Vagina (tissue), 2 donors: ENCODE measurements at regions not wholly inside any gene's neighbourhood (a gene's known extent, or its start where the extent isn't known, plus 50 kb on each side); places are given as distances from the start of the nearest gene placed in this dataset.

Experiments used
- DNase-seq, 2 donors: peaks; one replicate each; pipeline ENCODE4 v3.0.0-alpha.2; 2017; ENCODE audit errors: extremely low spot score in 2 of 2
- H3K27ac ChIP-seq: fragments of 200-600 bp; sonication (generic); one replicate; pipeline ENCODE4 v1.5.1; 2019
- H3K27me3 ChIP-seq: fragments of 200-600 bp; sonication (generic); one replicate; pipeline ENCODE4 v1.5.1; 2019
- H3K36me3 ChIP-seq, 2 donors: fragments of 200-600 bp; sonication (generic); one replicate each; pipeline ENCODE4 v1.5.1; 2017 to 2019
- H3K4me1 ChIP-seq: fragments of 200-600 bp; sonication (generic); one replicate; pipeline ENCODE4 v1.5.1; 2019
- H3K4me3 ChIP-seq, 2 donors: fragments of 200-600 bp; sonication (generic); 1 replicate in 1 of 2; 2 replicates in 1 of 2; pipeline ENCODE4 v1.5.1; 2016 to 2019
- H3K9me3 ChIP-seq: fragments of 200-600 bp; sonication (generic); one replicate; pipeline ENCODE4 v1.5.1; 2019
- CTCF ChIP-seq, 3 experiments: fragments of 450-650 bp in 2 of 3; fragments of 200-600 bp in 1 of 3; sonication (generic) in 1 of 3; IDR thresholded peaks; one replicate each; pipeline ENCODE4 v1.5.1; 2017 to 2019; ENCODE audit warnings: antibody characterized with exemption in 3 of 3, mild to moderate bottlenecking in 2 of 3, moderate library complexity in 2 of 3
- POLR2A ChIP-seq, 2 donors: fragments of 450-650 bp; IDR thresholded peaks; one replicate each; pipeline ENCODE4 v1.6.1; 2017; ENCODE audit warnings: antibody characterized with exemption in 2 of 2, mild to moderate bottlenecking in 2 of 2, moderate library complexity in 2 of 2
- POLR2AphosphoS5 ChIP-seq, 2 donors: sonication (generic); formaldehyde crosslinking; IDR thresholded peaks; one replicate each; pipeline ENCODE4 v1.9.0; 2017; ENCODE audit warnings: antibody characterized with exemption in 2 of 2, mild to moderate bottlenecking in 2 of 2, low read depth in 1 of 2; ENCODE audit not compliant: insufficient read depth in 1 of 2
- intact Hi-C: fragments of 100-400 bp; cut with DNase I; formaldehyde crosslinking; loops from one replicate; pipeline ENCODE4 v1.15.1; 2023

- Histone ChIP-seq H3K4me1 (no peaks in the 10 kb centered on the region), H3K9me3 (no peaks in the 10 kb centered on the region), H3K4me3 (no peak overlapping the region), H3K27ac (no peak overlapping the region), H3K36me3 (no peaks in the 10 kb centered on the region), H3K27me3 (no peaks in the 10 kb centered on the region)
- no peak for DNase-seq
- TF ChIP-seq POLR2A (IDR thresholded peaks at IDR 0.05) (no peak), CTCF (IDR thresholded peaks at IDR 0.05) (no peak), POLR2AphosphoS5 (IDR thresholded peaks at IDR 0.05; ENCODE audit: insufficient read depth in 1 of 2, low read depth in 1 of 2) (no peak)
- intact Hi-C loops = no loop called here
Measured at GRCh38 chr6:106022801-106023200, 63.3 kb upstream of the PRDM1 start.

GRCh38 chr6:106017454-106017853 is 68.7 kb upstream of the PRDM1 start:
- no peaks in the 10 kb centered on the region for H3K36me3 ChIP-seq
- DNase-seq = no peak
- H3K9me3 ChIP-seq = no peaks in the 10 kb centered on the region
- no peak overlapping the region for H3K27ac ChIP-seq
- no peaks in the 10 kb centered on the region for H3K27me3 ChIP-seq
- no peaks in the 10 kb centered on the region for H3K4me1 ChIP-seq
- H3K4me3 ChIP-seq = no peak overlapping the region
- TF ChIP-seq CTCF (IDR thresholded peaks at IDR 0.05) (no peak), POLR2AphosphoS5 (IDR thresholded peaks at IDR 0.05; ENCODE audit: insufficient read depth in 1 of 2, low read depth in 1 of 2) (no peak), POLR2A (IDR thresholded peaks at IDR 0.05) (no peak)
- intact Hi-C loops = no loop called here

GRCh38 chr6:106014955-106015354 is 71.2 kb upstream of the PRDM1 start:
- Histone ChIP-seq H3K4me1 (no peaks in the 10 kb centered on the region), H3K9me3 (no peaks in the 10 kb centered on the region), H3K27ac (no peak overlapping the region), H3K36me3 (no peaks in the 10 kb centered on the region), H3K27me3 (no peaks in the 10 kb centered on the region), H3K4me3 (no peak overlapping the region)
- TF ChIP-seq POLR2AphosphoS5 (IDR thresholded peaks at IDR 0.05; ENCODE audit: insufficient read depth in 1 of 2, low read depth in 1 of 2) (no peak), CTCF (IDR thresholded peaks at IDR 0.05) (no peak), POLR2A (IDR thresholded peaks at IDR 0.05) (no peak)
- intact Hi-C loops = no loop called here
- DNase-seq = no peak

GRCh38 chr6:106011476-106011875 is 74.7 kb upstream of the PRDM1 start:
- DNase-seq = no peak
- no peaks in the 10 kb centered on the region for H3K9me3 ChIP-seq
- TF ChIP-seq POLR2AphosphoS5 (IDR thresholded peaks at IDR 0.05; ENCODE audit: insufficient read depth in 1 of 2, low read depth in 1 of 2) = no peak
- TF ChIP-seq POLR2A (IDR thresholded peaks at IDR 0.05) = no peak
- TF ChIP-seq CTCF (IDR thresholded peaks at IDR 0.05) = no peak
- no peak overlapping the region for H3K4me3 ChIP-seq
- H3K27me3 ChIP-seq = no peaks in the 10 kb centered on the region
- intact Hi-C loops = no loop called here
- H3K27ac ChIP-seq = no peak overlapping the region
- H3K36me3 ChIP-seq = no peaks in the 10 kb centered on the region
- no peaks in the 10 kb centered on the region for H3K4me1 ChIP-seq

GRCh38 chr6:106005954-106006353 is 80.2 kb upstream of the PRDM1 start:
- peak overlapping the region; percentile 27 for H3K27ac ChIP-seq
- intact Hi-C loops = no loop called here

More at GRCh38 chr6:106005954-106006353, 80.2 kb upstream of the PRDM1 start:
- TF ChIP-seq CTCF (IDR thresholded peaks at IDR 0.05) (no peak), POLR2A (IDR thresholded peaks at IDR 0.05) (no peak), POLR2AphosphoS5 (IDR thresholded peaks at IDR 0.05; ENCODE audit: insufficient read depth in 1 of 2, low read depth in 1 of 2) (no peak)
- no peaks in the 10 kb centered on the region for H3K27me3 ChIP-seq
- no peak for DNase-seq
- H3K4me3 ChIP-seq = no peak overlapping the region
- no peaks in the 10 kb centered on the region for H3K4me1 ChIP-seq
- H3K9me3 ChIP-seq = no peaks in the 10 kb centered on the region
- H3K36me3 ChIP-seq = no peaks in the 10 kb centered on the region
